ENCODE measurements at regions not wholly inside any gene's neighbourhood (a gene's known extent, or its start where the extent isn't known, plus 50 kb on each side); places are given as distances from the start of the nearest gene placed in this dataset.

DNA sequence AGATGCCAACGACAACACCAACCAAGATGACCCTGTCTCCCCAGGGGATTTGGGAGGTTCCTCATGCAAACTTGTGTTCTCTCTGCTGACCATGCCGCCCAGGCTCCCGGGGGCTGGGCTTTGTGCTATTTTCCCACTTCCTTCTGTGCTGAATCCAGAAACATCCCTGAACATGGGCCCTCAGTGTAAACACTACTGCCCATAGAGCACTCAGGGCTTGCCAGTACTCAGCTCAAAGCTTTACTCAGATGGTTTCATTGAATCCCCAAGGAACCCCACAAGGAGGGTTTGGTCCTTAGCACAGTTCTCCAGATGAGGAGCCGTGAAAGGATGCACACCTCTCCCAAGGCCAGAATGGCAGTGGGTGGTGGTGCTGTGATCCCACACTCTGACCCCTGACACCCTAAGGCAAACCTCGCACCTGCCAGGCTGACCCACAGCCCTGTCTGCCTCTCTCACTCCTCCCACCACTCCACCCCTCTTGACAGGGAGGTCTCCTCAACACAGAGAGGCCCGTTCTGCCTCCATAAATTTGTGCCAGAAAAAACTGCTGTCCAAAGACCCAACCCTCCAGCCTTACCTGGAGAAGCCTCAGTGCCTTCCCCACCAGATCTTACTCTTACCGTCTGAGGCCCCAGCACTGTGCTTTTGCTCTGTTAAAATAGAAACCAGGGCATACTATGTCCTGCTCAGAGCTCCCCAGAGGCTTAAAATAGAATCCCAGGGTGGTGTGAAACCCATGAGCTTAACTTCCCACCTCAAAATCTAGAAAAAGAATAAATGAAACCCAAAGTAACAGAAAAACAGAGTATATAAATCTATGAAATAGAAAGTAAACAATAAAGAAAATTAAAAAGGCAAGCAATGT lies 283.0 kb upstream of the CDH4 start:
- DNase-seq (ENCODE audit: low read depth in 1 of 2, low spot score in 2 of 2) (no peak), FAIRE-seq (no peak)
- H3K23me2 ChIP-seq (ENCODE audit: low read depth, low read length) = no peaks in the 10 kb centered on the region
- H3K4me3 ChIP-seq (ENCODE audit: extremely low read depth in 1 of 4, insufficient read depth in 2 of 4, low read depth in 3 of 4, low read length in 4 of 4) = no peak overlapping the region
- no peak overlapping the region for H2BK12ac ChIP-seq (ENCODE audit: low read depth, low read length)
- no peaks in the 10 kb centered on the region for H3K79me1 ChIP-seq (ENCODE audit: low read depth, low read length)
- 89% methylated on average over 7 of the region's 7 CpGs; no CpG with 5 or more reads in 1 of the 2 experiments for WGBS, 2 experiments (ENCODE audit: extremely low coverage in 1 of 2, insufficient coverage in 1 of 2, insufficient read length in 1 of 2, insufficient replicate concordance in 2 of 2, low coverage in 1 of 2, low lambda C conversion rate in 2 of 2, missing lambda C conversion rate in 1 of 2)
- ChIA-PET CTCF (ENCODE audit: partially characterized antibody) (no interaction called here), POLR2A (ENCODE audit: partially characterized antibody) (no interaction called here)
- H2BK5ac ChIP-seq (ENCODE audit: low read depth, low read length) = no peak overlapping the region
- no peak overlapping the region for H3K9ac ChIP-seq (replicated peaks in 1 of 4; ENCODE audit: extremely low read depth in 1 of 4, low read depth in 3 of 4, low read length in 3 of 4)
- no peak overlapping the region for H4K91ac ChIP-seq (replicated peaks; ENCODE audit: insufficient read length, low read length)
- H4K5ac ChIP-seq (ENCODE audit: insufficient read length, low read depth, low read length) = no peak overlapping the region
- no peak overlapping the region for H3K4ac ChIP-seq (replicated peaks; ENCODE audit: insufficient read length, low read depth, low read length)
- H3K4me1 ChIP-seq (replicated peaks in 1 of 4; ENCODE audit: control insufficient read depth in 3 of 4, insufficient read depth in 4 of 4, low read length in 3 of 4) = no peaks in the 10 kb centered on the region
- H3K9me3 ChIP-seq (ENCODE audit: insufficient read depth in 2 of 2, low read depth in 1 of 2, low read length in 1 of 2) = no peaks in the 10 kb centered on the region
- H3K79me2 ChIP-seq (ENCODE audit: control insufficient read depth in 1 of 2, insufficient read depth in 2 of 2, low read length in 2 of 2) = no peaks in the 10 kb centered on the region
- H3K14ac ChIP-seq (ENCODE audit: insufficient read length) = no peak overlapping the region
- no peak overlapping the region for H2AFZ ChIP-seq (ENCODE audit: low read length)
- no peak overlapping the region for H3K23ac ChIP-seq (ENCODE audit: insufficient read length)
- peaks cover 0 to 8% (median 1%) of the 10 kb centered on the region in 4 experiments; a peak in 4 of 7 replicates for H3K27me3 ChIP-seq (replicated peaks in 1 of 4; ENCODE audit: control insufficient read depth in 3 of 4, extremely low read depth in 1 of 4, insufficient read depth in 3 of 4, low read length in 3 of 4)
- H3K27ac ChIP-seq (ENCODE audit: low read depth, low read length) = no peak overlapping the region
- no peak overlapping the region for H3K18ac ChIP-seq (ENCODE audit: extremely low read depth, low read length)
- H4K20me1 ChIP-seq (replicated peaks in 1 of 2; ENCODE audit: control insufficient read depth in 1 of 2, insufficient read depth in 2 of 2, low read length in 2 of 2) = no peaks in the 10 kb centered on the region
- H2AK5ac ChIP-seq (ENCODE audit: low read depth, low read length) = no peak overlapping the region
- no peak overlapping the region for H2BK120ac ChIP-seq (replicated peaks; ENCODE audit: low read depth, low read length)
- H2BK15ac ChIP-seq (ENCODE audit: low read length) = no peak overlapping the region
- H3K4me2 ChIP-seq (ENCODE audit: insufficient read depth in 1 of 2, low read depth in 2 of 2, low read length in 2 of 2) = no peak overlapping the region
- no peak overlapping the region for H3K56ac ChIP-seq (replicated peaks; ENCODE audit: insufficient read length, low read depth, low read length)
- no peak overlapping the region for H4K8ac ChIP-seq (ENCODE audit: extremely low read depth, insufficient read depth, low read length)
- H2BK20ac ChIP-seq (ENCODE audit: low read length) = no peak overlapping the region
- no peaks in the 10 kb centered on the region for H3K36me3 ChIP-seq (ENCODE audit: control insufficient read depth in 2 of 4, insufficient read depth in 4 of 4, low read length in 3 of 4)
- TF ChIP-seq KDM4A (IDR thresholded peaks at IDR 0.05; ENCODE audit: low read depth, low read length, severe bottlenecking) = no peak
- TF ChIP-seq POLR2A (IDR thresholded peaks at IDR 0.05; ENCODE audit: control extremely low read depth in 1 of 2, low read depth in 2 of 2, low read length in 2 of 2) = no peak
- no peak for TF ChIP-seq RBBP5 (IDR thresholded peaks at IDR 0.05; ENCODE audit: borderline replicate concordance, low read depth, low read length)
- TF ChIP-seq MAFK (IDR thresholded peaks at IDR 0.05; ENCODE audit: low read depth, low read length) = no peak
- TF ChIP-seq SP4 (IDR thresholded peaks at IDR 0.05; ENCODE audit: low read length) = no peak
- TF ChIP-seq EP300 (IDR thresholded peaks at IDR 0.05; ENCODE audit: borderline replicate concordance in 1 of 2, low read depth in 2 of 2, low read length in 2 of 2) = no peak
- no peak for TF ChIP-seq SP1 (IDR thresholded peaks at IDR 0.05; ENCODE audit: low read depth, low read length)
- TF ChIP-seq SIX5 (IDR thresholded peaks at IDR 0.05; ENCODE audit: low read depth, low read length) = no peak
- no peak for TF ChIP-seq TCF12 (IDR thresholded peaks at IDR 0.05; ENCODE audit: low read depth, low read length)
- TF ChIP-seq GABPA (IDR thresholded peaks at IDR 0.05; ENCODE audit: borderline replicate concordance, insufficient read depth, low read length) = no peak
- TF ChIP-seq BACH1 (IDR thresholded peaks at IDR 0.05; ENCODE audit: low read length) = no peak
- TF ChIP-seq JUND (IDR thresholded peaks at IDR 0.05; ENCODE audit: low read length) = no peak
- no peak for TF ChIP-seq CREB1 (IDR thresholded peaks at IDR 0.05)
- no peak for TF ChIP-seq HDAC6 (IDR thresholded peaks at IDR 0.05; ENCODE audit: low read depth, low read length)

Data from H1 (cell line).